Femur (tissue), 1 donor: ENCODE measurements at regions not wholly inside any gene's neighbourhood (a gene's known extent, or its start where the extent isn't known, plus 50 kb on each side); places are given as distances from the start of the nearest gene placed in this dataset.
"Not testable (repeated sequence)": the region's sequence is repeated elsewhere in the genome, so short reads cannot be mapped to it uniquely, and the experiment has no call there.

Experiments
- DNase-seq: peaks from one replicate; pipeline ENCODE4 v3.0.0-alpha.2; 2017

- no peak for DNase-seq
Measured at GRCh38 chr3:190983875-190984274, 121.4 kb upstream of the GMNC start.

DNA sequence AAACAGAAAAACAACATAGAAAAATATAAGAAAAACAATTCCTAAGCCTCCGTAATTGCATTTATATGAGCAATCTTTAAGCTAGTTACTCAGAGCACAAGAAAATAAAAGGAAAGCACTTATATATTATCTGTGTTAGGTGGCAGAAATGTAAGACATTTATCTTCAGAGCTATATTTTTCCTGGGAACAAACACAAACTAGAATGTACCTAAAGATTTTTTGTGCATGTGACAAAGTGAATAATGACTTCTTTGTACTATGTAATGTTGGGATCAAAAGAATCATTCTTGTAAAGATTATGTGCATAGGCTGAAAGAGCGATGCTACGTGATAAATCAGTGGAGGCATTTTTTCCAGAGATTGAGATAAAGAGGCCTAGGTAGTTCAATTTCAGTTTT is 111.3 kb upstream of the GMNC start:
- no peak for DNase-seq

DNA sequence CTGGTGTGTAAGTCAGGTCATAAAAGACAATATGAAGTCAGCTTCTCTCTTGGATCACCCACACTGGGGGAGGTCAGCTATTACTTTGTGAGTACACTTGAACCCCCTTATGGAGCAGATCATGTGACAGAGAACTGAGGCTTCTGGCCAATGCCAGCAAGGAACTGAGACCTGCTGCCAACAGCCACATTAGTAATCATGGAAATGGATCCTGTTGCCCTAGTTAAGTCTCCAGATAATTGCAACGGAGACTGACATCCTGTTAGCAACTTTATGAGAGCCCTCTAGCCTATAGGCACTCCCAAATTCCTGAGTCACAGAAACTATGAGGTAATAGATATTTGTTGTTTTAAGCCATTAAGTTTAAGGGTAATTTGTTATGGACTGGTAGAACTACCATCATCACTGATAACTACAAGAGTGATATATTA is 110.4 kb upstream of the GMNC start:
- no peak for DNase-seq

GRCh38 chr3:190972196-190972595 is 109.7 kb upstream of the GMNC start:
- DNase-seq = no peak

GRCh38 chr3:190970560-190970959 is 108.1 kb upstream of the GMNC start:
- no peak for DNase-seq

DNA sequence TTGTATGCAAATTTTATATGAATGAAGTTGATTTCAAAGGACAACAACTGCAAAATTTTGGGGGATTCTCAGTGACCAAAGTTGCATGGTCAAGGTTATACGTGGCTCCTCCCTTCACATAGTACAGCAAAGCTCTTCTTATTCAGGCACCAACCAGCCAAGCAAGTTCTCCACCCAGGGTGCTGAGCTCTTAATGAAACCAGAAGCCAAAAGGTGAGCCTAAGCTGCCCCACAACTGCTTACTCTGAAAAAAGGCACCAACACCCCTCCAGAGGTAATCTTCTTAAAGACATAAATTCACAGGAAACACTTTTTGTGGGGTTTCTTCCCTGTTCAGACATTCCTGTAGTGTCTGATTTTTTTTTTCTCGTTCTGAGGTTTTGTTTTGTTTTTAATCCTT is 106.1 kb upstream of the GMNC start:
- no peak for DNase-seq

DNA sequence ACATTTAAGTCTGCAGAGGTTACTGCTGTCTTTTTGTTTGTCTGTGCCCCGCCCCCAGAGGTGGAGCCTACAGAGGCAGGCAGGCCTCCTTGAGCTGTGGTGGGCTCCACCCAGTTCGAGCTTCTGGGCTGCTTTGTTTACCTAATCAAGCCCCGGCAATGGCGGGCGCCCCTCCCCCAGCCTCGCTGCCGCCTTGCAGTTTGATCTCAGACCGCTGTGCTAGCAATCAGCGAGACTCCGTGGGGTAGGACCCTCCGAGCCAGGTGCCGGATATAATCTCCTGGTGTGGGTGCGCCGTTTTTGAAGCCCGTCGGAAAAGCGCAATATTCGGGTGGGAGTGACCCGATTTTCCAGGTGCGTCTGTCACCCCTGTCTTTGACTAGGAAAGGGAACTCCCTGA is 102.4 kb upstream of the GMNC start:
- not testable (repeated sequence) for DNase-seq

GRCh38 chr3:190959077-190959476 is 96.6 kb upstream of the GMNC start:
- DNase-seq = no peak

GRCh38 chr3:190941694-190942260 is 79.3 kb upstream of the GMNC start:
- no peak for DNase-seq

DNA sequence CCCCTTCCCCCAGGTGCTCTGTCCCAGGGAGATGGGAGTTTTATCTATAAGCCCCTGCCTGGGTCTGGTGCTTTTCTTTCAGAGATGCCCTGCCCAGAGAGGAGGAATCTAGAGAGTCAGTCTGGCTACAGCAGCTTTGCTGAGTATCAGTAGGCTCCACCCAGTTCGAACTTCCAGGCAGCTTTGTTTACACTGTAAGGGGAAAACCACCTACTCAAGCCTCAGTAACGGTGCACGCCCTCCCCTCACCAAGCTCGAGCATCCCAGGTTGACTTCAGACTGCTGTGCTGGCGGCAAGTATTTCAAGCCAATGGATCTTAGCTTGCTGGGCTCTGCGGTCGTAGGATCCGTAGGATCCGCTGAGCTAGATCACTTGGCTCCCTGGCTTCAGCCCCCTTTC is 72.1 kb upstream of the GMNC start:
- DNase-seq = not testable (repeated sequence)

GRCh38 chr3:190926619-190927018 is 64.1 kb upstream of the GMNC start:
- DNase-seq = no peak

- no peak for DNase-seq
Measured at GRCh38 chr3:190912736-190913135, 50.2 kb upstream of the GMNC start.
